Ecto neural progenitor cell (in vitro differentiated cells): ENCODE measurements at regions not wholly inside any gene's neighbourhood (a gene's known extent, or its start where the extent isn't known, plus 50 kb on each side); places are given as distances from the start of the nearest gene placed in this dataset.
"Not testable (repeated sequence)": the region's sequence is repeated elsewhere in the genome, so short reads cannot be mapped to it uniquely, and the experiment has no call there.

ENCODE experiments used
- DNase-seq: peaks from one replicate; pipeline ENCODE4 v3.0.0-alpha.2; 2018; ENCODE audit warnings: low spot score

GRCh38 chr17:30584810-30585209, 107.6 kb downstream of the GOSR1 start:
- DNase-seq, result no peak

- DNase-seq, result no peak
These were observed 103.7 kb downstream of the GOSR1 start for GRCh38 chr17:30580916-30581315.

GRCh38 chr17:30579610-30580315, 102.6 kb downstream of the GOSR1 start:
- peak; percentile 37 for DNase-seq

GRCh38 chr17:30578015-30578717, 101.0 kb downstream of the GOSR1 start:
- DNase-seq, result not testable (repeated sequence)
